ENCODE measurements at regions not wholly inside any gene's neighbourhood (a gene's known extent, or its start where the extent isn't known, plus 50 kb on each side); places are given as distances from the start of the nearest gene placed in this dataset.

DNA sequence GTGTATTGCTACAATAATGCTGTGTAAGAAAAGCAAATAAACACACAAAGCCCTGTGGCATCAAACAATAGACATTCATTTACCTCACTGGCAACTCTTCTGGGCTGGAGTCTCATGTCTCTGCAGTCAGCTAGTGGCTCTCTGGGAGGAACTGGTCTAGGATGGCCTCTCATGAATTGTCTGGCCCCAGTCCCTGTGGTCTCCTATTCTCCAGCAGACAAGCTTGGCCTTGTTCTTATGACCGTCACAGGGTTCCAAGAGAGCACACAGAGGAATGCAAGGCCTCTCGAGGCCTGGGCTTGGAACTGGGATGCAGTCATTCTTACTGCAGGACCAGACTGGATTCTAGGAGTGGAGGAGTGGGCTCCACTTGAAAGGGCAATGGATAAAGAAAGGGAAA, 141.2 kb upstream of the NTM start:
- H3K27me3 ChIP-seq (replicated peaks; ENCODE audit: control insufficient read depth, insufficient read depth, low read length): no peaks in the 10 kb centered on the region; the same call in none of the 2 replicates
- TF ChIP-seq, protein P1, sequence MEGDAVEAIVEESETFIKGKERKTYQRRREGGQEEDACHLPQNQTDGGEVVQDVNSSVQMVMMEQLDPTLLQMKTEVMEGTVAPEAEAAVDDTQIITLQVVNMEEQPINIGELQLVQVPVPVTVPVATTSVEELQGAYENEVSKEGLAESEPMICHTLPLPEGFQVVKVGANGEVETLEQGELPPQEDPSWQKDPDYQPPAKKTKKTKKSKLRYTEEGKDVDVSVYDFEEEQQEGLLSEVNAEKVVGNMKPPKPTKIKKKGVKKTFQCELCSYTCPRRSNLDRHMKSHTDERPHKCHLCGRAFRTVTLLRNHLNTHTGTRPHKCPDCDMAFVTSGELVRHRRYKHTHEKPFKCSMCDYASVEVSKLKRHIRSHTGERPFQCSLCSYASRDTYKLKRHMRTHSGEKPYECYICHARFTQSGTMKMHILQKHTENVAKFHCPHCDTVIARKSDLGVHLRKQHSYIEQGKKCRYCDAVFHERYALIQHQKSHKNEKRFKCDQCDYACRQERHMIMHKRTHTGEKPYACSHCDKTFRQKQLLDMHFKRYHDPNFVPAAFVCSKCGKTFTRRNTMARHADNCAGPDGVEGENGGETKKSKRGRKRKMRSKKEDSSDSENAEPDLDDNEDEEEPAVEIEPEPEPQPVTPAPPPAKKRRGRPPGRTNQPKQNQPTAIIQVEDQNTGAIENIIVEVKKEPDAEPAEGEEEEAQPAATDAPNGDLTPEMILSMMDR (IDR thresholded peaks at IDR 0.05; ENCODE audit: insufficient read depth, low read length, poor library complexity, severe bottlenecking): no peak

DNA sequence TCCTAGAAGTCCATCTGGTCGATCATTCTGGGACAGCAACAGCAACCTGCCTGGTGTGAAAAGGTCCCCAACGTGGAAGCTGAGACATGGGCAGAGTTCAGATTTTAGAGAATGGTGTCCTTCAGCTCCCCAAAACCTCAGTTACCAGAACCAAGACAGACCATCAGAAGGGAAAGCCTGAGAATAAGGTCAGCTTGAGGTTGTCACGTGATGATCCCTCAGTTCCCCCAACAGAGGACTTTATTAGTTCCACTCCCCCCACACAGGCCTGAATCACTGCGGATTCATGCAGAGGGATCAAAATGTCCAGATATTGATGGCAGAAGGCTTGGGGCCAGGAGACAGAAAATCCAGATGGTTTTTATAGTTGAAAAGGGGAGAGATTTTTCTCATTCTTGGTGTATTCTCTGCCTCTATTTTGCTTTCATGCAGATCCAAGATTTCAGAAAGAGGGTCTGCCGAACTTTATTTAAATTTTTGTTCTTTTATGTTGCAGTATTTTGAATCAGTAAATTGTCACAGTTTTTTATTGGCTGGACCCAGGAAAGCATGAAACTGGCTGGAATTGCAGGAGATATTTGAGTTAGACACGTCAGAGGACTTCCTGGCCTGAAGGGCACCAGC, 139.0 kb upstream of the NTM start:
- DNase-seq (ENCODE audit: extremely low read depth, insufficient read length): no peak
- Histone ChIP-seq H3K4me3 (replicated peaks; ENCODE audit: low read depth, low read length) (no peak overlapping the region), H3K27me3 (replicated peaks; ENCODE audit: control insufficient read depth, insufficient read depth, low read length) (no peaks in the 10 kb centered on the region; the same call in none of the 2 replicates), H3K36me3 (ENCODE audit: control insufficient read depth, insufficient read depth, low read length) (no peaks in the 10 kb centered on the region)
- TF ChIP-seq, protein P1 (IDR thresholded peaks at IDR 0.05; ENCODE audit: insufficient read depth, low read length, poor library complexity, severe bottlenecking): no peak

More for the DNA sequence above, 141.2 kb upstream of the NTM start:
- DNase-seq (ENCODE audit: extremely low read depth, insufficient read length): no peak
- Histone ChIP-seq H3K4me3 (replicated peaks; ENCODE audit: low read depth, low read length) (no peak overlapping the region), H3K36me3 (ENCODE audit: control insufficient read depth, insufficient read depth, low read length) (no peaks in the 10 kb centered on the region)

DNA sequence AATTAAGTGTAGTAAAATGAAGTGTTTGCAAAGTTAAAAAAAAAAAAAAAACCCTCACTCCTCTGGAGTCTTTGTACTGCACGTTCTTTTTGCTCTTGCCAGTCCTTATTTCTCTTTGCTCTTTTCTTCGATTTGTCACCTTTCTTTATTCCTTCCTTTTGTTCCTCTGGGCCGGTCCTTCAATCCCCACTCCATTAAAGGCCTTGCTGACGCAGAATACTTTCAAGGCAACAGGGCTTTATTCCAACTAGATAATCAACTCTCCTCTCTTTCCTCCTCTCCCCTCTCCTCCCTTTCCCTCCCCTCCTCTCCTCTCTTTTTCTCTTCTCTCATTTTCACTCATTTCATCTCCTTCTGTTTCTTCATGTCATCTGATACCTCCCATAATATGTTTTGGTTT, 138.2 kb upstream of the NTM start:
- DNase-seq (ENCODE audit: extremely low read depth, insufficient read length): no peak
- H3K4me3 ChIP-seq (replicated peaks; ENCODE audit: low read depth, low read length): no peak overlapping the region
- TF ChIP-seq, protein P1 (IDR thresholded peaks at IDR 0.05; ENCODE audit: insufficient read depth, low read length, poor library complexity, severe bottlenecking): no peak
- H3K27me3 ChIP-seq (replicated peaks; ENCODE audit: control insufficient read depth, insufficient read depth, low read length): no peaks in the 10 kb centered on the region; the same call in none of the 2 replicates
- H3K36me3 ChIP-seq (ENCODE audit: control insufficient read depth, insufficient read depth, low read length): no peaks in the 10 kb centered on the region

DNA sequence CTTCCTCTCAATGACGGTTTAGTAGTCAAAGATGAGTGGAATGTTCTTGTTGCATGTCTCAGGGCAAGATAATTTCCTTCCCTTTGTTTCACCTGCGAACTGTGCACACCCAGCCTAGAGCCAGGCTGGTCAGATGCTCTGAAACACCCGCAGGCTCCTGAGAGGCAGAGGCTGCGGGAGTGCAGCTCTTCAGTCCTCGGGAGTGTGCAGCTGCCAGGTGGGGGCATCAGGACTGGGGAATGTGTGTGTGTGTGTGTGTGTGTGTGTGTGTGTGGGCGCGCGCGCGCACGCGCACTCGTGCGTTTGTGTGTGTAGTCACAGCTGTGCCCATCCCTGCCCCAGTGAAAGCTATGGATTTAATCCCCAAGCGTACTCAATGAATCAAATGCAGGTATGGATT, 136.2 kb upstream of the NTM start:
- DNase-seq (ENCODE audit: extremely low read depth, insufficient read length): no peak
- no peak overlapping the region for H3K4me3 ChIP-seq (replicated peaks; ENCODE audit: low read depth, low read length)
- no peaks in the 10 kb centered on the region; the same call in none of the 2 replicates for H3K27me3 ChIP-seq (replicated peaks; ENCODE audit: control insufficient read depth, insufficient read depth, low read length)
- no peaks in the 10 kb centered on the region for H3K36me3 ChIP-seq (ENCODE audit: control insufficient read depth, insufficient read depth, low read length)
- TF ChIP-seq, protein P1 (IDR thresholded peaks at IDR 0.05; ENCODE audit: insufficient read depth, low read length, poor library complexity, severe bottlenecking): no peak

DNA sequence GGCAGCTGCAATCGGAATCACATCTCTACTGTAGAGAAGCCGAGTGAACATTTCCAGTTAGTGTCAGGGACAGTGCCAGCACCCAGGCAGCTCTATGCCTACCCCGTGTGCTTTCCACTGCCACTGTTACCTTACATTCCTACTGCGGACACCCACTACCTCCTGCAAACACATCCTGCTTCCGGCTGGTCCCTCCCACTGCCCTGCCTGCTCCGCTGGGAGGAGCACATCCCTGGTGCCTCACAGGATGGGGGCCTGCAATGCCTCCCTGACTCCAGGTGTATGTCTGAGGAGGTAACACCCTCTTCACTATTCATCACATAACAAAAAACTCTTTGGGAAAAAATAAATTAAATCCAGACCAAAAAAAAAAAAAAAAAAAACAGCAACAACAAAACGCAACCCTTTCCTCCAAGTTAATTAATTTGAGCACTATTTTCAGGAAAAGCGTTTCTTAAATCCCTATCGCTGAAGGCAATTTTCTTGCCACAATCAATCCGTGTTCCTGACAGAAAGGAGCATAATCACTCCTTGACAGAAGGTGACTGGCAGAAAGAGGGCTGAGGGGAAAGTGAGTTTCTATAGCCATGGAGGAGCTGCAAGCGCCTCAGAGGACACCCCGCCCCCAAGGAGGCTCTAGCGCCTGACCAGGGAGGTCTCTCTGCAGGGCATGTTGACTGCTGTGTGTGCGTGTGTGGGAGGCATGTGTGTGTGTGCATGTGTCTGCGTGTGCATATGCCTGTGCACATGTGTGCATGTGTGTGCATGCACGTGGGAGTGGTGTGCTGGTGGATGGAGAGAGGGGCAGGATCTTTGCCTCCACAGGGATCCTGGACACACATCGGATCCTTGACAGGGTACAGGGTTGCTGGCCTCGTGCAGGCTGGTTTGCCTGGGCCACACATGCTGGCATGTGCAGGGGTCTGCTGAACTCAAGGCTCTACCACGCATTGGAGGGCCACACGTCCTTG, 134.8 kb upstream of the NTM start:
- TF ChIP-seq, protein P1 (IDR thresholded peaks at IDR 0.05; ENCODE audit: insufficient read depth, low read length, poor library complexity, severe bottlenecking): no peak
- no peak for DNase-seq (ENCODE audit: extremely low read depth, insufficient read length)
- no peaks in the 10 kb centered on the region for H3K36me3 ChIP-seq (ENCODE audit: control insufficient read depth, insufficient read depth, low read length)
- no peak overlapping the region for H3K4me3 ChIP-seq (replicated peaks; ENCODE audit: low read depth, low read length)
- H3K27me3 ChIP-seq (replicated peaks; ENCODE audit: control insufficient read depth, insufficient read depth, low read length): no peaks in the 10 kb centered on the region; the same call in none of the 2 replicates

Data from GM06990 (cell line).